GM18951 (cell line): ENCODE measurements at regions not wholly inside any gene's neighbourhood (a gene's known extent, or its start where the extent isn't known, plus 50 kb on each side); places are given as distances from the start of the nearest gene placed in this dataset.

Experiments
- POLR2A ChIP-seq: IDR thresholded peaks from 4 replicates; pipeline ENCODE4 v1.6.1; 2011; ENCODE audit warnings: mild to moderate bottlenecking; ENCODE audit not compliant: insufficient read length, insufficient read depth; ENCODE audit errors: extremely low read depth
- in situ Hi-C: fragments of 300-500 bp; cut with MboI; formaldehyde crosslinking; loops from one replicate; pipeline ENCODE4 v1.12.0; 2022; ENCODE audit warnings: low sequenced_read_pairs, mixed read lengths, inconsistent platforms; ENCODE audit not compliant: unreplicated experiment

DNA sequence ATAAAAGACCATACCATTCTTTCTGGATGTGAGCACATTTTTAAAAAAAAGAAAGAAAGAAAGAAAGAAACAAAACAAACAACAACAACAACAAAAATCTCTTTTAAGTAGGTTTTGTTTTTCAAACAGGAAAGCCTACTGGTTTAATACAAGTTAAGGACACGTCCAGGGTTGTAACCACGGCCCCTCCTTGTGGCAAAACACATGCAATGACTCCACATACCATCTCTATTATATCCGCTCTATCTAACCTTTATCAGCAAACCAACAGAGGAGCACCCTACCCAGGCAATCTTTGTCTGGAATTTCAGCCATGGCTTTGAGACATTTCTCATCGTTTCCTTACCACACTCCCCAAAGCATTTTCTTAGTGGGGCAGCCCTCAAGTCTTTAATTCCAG, 360.5 kb upstream of the TMPO start:
- in situ Hi-C loops: no loop called here
- no peak for TF ChIP-seq POLR2A

DNA sequence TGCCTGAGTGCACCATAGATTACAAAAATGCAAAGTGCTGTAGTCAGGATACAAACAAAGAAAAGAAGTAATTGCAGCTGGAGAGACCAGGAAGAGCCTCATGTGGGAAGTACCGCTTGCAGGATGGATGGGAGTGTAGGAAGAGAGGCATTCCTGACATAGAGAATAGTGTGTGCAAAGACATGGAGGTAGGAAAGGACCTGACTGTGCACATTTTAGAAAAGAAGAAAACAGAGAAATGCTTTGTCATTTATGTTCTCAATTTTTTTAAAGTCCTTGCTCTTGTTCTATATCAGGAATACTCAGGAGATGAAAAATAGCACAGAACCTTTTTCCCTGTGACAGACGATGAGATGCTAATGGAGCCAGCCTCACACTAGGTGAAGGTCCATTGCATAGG, 358.7 kb upstream of the TMPO start:
- no peak for TF ChIP-seq POLR2A
- in situ Hi-C loops: no loop called here

DNA sequence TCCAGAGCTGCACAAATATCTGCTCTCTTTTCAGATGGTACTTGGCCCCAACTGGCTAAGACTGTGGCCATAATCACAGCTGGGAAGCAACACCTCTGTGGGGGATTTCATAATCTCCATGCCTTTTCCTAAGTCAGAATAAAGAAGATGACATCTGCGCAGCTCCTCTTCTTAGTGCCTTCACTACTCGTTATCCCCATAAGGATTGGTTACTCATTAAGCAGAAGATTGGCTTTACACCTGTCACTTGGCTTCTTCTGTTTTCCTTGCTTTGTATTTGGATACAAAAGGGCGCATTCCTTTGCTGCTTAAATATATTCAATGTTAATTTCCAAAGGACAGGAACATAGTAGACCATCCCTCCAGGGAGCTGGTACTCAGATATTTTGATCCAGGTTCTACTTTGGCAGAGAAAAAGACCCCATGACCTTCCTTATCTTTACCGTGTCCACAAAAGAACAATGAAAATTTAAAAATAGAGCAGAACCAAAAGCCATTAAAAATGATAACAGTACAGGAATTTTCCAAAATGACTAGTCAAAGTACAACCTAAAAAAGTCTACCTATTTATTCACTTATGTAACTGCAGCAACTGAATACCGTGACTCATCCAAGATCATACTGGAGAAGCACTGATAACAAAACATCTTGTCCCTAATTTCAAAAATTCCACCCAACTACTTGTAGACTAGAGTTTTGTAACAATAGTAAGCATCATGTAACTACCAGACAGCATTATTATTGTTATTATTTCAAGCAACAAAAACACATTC, 352.3 kb upstream of the TMPO start:
- no peak for TF ChIP-seq POLR2A
- in situ Hi-C loops: no loop called here

DNA sequence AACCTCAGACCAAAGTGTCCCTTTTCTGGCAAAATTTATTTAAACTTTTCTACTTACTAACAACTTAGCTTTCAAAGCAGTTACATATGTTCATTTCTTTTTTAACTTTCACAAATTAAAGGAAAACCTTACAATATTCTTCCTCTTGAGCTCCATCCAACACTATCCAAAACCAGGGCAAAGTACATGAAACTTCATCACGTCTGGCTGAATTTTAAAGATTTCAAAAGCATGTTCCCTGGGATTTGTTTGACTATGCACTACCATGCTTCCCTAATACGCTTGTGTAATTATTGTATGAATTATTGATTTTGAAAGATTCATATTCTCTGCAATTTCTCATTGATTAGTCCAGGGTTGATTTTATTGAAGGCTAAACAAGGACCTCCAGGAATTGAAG, 343.1 kb upstream of the TMPO start:
- in situ Hi-C loops: no loop called here

DNA sequence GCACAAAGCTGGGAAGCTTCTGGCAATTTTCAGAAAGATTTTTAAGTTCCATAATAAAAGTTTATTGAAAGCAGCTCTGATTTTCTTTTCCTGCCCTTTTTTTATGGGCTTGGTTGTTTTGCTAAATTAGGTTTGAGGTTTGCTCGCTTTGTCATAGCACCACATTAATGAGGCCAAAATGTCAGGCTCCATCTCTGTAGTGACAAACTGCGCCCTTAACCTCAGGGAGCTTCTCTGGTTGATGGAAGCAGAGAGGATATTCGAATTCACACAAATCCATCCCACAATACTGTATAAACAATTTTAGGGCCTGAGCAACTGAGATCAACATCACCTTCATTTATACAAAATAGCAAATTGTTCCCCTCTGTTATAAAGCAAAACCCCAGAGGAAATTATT, 342.6 kb upstream of the TMPO start:
- in situ Hi-C loops: no loop called here
- TF ChIP-seq POLR2A: no peak

More for the DNA sequence above, 343.1 kb upstream of the TMPO start:
- TF ChIP-seq POLR2A: no peak

DNA sequence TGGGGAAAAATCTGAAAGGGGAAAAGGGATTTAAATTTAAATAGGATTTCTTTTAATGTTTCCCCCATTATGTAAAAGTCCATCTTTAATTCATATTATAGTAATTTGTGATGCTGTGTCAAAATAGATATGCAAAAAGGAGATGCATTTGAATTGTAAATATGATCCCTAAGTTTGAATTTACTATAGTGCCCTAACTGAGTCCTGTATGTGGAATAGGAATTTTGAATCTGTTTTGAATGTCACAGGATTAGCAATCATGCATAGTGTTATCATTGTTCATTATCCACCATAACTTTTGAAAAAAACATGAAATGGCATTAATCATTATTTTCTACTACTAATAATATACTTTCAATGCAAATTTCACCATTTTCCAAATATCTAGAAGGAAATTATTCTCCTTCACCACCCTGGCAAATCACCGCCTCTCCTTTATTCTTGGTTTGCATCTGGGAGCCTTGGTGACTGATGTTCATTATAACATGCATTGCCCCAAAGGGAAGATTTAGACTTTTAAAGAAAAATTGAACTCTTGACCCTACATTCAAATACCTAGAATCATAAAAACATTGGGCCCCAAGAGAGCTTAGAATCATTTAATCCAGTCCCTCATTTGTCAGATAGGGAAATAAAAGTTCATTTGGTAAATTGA, 341.5 kb upstream of the TMPO start:
- TF ChIP-seq POLR2A: no peak
- in situ Hi-C loops: no loop called here

DNA sequence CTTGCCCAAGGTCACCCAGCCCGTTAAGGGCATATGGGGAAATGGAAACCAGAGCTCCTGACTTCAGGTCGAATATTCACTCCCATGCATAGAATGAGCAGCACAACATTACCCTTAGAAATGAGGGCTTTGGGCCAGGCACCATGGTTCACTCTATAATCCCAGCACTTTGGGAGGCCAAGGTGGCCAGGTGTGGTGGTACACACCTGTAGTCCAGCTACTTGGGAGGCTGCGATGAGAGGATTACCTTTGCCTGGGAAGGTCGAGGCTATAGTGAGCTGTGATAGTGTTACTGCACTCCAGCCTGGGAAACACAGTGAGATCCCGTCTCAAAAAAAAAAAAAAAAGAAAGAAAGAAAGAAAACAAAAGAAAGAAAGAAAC, 341.0 kb upstream of the TMPO start:
- TF ChIP-seq POLR2A: no peak
- in situ Hi-C loops: no loop called here

DNA sequence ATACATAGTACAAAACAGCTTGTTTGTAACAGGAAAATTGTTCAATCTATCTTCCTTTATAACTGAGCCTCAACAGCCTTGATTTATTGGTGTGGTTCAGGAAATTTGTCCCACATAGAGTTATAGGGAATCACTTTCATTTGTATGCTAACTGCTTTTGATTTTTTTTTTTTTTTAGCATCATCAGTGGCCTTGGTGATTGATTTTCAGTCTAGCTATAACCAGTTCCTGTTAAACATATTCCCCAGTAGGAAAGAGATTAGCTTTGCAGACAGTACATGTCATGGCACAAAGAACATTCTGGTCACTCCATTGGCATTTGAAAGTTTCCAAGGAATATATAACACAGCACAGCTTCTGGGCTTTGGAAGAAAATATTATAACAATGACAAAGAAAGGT, 337.3 kb upstream of the TMPO start:
- in situ Hi-C loops: no loop called here
- TF ChIP-seq POLR2A: no peak

DNA sequence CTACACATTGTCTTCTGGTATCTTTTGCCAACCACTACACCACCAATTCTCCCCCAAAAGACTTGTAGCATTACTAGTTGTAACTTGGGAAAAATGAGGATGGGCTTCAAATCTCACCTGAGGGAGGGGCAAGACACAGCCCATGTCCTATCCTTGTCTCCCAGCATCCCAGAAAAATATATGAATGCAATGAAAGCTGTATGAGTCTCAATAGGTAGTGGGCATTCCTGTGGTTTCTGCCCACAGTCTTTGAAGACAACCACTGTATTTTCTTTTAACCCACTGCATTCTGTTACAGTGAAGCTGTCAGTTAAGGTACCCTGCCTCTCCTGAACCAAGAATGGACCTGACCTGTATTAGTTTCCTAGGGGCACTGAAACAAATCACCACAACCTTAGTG, 336.2 kb upstream of the TMPO start:
- in situ Hi-C loops: no loop called here
- TF ChIP-seq POLR2A: no peak

DNA sequence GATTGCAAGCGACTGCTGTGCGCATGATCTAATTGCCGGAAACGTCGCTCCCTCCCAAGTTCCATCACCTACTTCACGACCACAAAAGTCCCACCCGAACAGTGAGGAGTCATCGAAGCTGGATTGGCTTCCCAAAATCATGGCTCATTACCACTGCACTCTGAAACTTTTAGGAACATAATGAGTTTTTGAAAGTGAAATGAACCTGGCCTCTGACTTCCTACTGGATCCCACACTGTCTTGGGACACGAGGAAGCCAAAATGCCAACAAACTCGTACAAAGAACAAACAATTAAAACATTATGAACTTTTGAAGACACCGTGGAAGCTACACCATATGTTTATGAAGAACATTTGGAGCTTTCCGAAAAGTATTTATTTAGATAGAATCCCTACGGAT, 334.8 kb upstream of the TMPO start:
- in situ Hi-C loops: no loop called here
- TF ChIP-seq POLR2A: no peak

DNA sequence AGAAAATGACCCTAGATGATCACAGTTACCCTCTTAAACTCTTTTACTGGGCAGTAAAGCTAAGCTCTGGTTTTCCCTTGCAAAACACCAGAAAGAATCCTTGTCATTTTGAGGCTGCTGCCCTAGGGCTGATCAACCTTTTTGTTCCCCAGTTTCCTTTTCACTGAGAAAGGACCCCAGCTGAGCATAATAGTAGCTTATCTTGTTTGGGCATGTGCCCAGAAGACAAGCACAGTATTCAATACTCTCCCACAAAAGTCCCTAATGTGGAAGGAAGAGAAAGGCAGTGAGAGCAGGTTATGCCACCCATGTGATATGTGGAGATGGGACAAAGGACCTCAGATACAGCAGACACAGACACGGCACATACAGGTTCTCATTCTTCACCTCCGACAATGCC, 332.6 kb upstream of the TMPO start:
- TF ChIP-seq POLR2A: no peak
- in situ Hi-C loops: no loop called here

DNA sequence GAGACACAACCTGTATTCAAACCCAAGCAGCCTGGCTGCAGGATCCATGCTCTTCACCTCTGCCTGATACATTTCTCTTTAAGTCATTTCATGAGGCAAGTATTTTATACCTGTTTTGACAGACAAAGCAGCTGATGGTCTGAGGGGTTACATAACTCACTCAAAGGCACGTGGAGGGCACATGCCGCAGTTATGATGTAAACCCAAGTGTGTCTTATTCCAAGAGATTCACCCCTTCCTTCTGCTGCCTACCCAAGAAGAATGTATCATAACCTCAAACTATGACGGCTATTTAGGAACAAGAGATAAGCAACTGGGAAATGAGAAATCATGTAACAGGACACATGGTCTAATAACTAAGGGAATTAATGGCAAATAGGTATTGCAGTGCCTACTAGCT, 329.8 kb upstream of the TMPO start:
- TF ChIP-seq POLR2A: no peak
- in situ Hi-C loops: no loop called here

DNA sequence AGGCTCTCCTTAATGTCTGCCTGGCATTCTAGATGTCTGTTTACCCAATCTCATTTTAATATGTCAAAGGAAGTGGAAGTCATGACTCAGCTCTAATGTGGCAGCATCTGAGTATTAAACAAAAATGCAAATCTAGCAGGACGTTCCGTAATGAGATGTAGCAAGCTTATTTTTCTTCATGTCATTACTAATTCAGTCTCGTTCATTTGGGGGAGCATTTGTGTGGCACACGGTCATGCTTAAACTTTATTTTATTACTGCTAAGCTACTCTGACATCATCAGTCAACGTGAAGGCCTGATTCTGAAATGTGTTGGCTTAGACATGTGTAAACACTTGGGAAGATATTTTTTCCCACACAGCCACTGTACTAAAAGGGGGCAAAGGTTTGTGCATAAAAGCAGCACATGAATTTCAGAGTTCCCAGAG, 326.7 kb upstream of the TMPO start:
- TF ChIP-seq POLR2A: no peak
- in situ Hi-C loops: no loop called here

DNA sequence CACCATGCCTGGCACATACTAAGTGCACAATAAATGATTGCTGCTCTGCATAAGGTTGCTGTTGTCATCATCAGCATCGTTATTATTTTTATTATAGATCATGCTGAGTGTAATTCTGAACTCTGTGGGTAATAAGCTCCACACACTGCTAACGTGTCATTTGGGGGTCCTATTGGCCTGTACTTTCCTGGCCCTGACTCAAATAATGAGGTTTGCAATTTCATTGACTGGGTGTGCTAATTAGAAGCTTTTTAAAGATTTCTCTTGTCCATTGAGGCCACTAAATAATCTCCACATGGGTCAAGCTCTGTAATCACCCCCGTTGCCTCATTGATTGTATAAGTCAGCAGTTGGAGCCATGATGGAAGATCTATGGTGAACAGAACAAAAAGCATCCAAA, 320.8 kb upstream of the TMPO start:
- no peak for TF ChIP-seq POLR2A
- in situ Hi-C loops: no loop called here

DNA sequence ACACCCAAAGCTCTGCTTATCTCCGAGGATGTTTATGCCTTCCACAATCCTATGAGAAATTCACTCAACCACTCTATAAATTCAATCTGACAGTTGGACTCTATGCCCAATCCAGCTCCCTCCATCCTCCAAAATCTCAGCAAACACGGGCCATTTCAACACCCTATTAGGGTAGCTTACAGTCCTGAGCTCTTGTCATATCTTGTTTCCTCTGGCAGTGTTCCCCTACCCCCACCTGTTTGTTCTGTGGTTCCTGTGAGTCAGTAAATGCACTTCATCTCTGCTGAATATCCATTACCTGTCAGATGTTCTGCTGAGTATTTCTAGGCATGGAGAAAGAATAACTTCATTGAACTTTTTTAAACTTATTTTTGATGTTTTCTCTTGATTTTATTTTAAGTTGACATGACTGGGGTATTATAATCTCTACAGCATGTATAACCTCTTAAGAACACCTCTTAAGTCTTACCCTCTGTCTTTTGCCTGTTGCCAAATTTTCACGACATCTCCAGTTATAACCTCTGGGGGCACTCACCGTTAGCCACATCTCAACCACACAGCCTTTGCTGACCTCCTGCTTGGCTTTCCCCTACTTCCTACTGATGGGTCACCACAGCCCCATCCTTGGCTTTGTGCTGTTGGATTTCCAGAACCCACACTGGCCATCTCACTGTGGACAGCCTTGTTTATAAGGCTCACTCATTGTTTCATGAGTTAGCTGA, 317.0 kb upstream of the TMPO start:
- TF ChIP-seq POLR2A: no peak
- in situ Hi-C loops: no loop called here
